ENCODE measurements at regions not wholly inside any gene's neighbourhood (a gene's known extent, or its start where the extent isn't known, plus 50 kb on each side); places are given as distances from the start of the nearest gene placed in this dataset.

DNA sequence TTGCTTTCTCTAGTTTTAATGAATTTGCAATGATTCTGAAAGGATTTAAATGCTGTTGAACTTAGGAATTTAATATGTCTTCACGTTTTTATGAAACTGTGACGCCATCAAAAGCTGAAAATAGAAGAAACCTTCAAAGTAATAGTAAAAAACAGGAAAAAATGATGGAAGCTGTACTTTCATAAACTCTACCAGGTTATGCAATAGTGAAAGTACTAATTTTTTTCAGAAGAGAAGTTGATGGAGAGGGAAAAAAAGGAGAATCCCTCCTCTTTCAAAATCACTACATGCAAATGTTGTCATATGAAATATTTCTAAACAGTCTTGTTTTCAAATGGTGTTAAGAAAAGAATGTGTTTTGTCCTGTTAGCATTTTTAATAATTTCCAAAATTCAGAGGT lies 73.6 kb downstream of the ZNF330 start:
- TF ChIP-seq NFE2L1 (CRISPR knock-in tag; IDR thresholded peaks at IDR 0.05): no peak
- no peak for TF ChIP-seq ZNF219 (CRISPR knock-in tag; IDR thresholded peaks at IDR 0.05; ENCODE audit: borderline replicate concordance)
- no peak for TF ChIP-seq ATF6 (CRISPR knock-in tag; IDR thresholded peaks at IDR 0.05)
- TF ChIP-seq ZNF121 (CRISPR knock-in tag; IDR thresholded peaks at IDR 0.05): no peak
- TF ChIP-seq, protein P1, sequence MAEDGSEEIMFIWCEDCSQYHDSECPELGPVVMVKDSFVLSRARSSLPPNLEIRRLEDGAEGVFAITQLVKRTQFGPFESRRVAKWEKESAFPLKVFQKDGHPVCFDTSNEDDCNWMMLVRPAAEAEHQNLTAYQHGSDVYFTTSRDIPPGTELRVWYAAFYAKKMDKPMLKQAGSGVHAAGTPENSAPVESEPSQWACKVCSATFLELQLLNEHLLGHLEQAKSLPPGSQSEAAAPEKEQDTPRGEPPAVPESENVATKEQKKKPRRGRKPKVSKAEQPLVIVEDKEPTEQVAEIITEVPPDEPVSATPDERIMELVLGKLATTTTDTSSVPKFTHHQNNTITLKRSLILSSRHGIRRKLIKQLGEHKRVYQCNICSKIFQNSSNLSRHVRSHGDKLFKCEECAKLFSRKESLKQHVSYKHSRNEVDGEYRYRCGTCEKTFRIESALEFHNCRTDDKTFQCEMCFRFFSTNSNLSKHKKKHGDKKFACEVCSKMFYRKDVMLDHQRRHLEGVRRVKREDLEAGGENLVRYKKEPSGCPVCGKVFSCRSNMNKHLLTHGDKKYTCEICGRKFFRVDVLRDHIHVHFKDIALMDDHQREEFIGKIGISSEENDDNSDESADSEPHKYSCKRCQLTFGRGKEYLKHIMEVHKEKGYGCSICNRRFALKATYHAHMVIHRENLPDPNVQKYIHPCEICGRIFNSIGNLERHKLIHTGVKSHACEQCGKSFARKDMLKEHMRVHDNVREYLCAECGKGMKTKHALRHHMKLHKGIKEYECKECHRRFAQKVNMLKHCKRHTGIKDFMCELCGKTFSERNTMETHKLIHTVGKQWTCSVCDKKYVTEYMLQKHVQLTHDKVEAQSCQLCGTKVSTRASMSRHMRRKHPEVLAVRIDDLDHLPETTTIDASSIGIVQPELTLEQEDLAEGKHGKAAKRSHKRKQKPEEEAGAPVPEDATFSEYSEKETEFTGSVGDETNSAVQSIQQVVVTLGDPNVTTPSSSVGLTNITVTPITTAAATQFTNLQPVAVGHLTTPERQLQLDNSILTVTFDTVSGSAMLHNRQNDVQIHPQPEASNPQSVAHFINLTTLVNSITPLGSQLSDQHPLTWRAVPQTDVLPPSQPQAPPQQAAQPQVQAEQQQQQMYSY (CRISPR knock-in tag; IDR thresholded peaks at IDR 0.05): no peak
- TF ChIP-seq NR1H2 (CRISPR knock-in tag; IDR thresholded peaks at IDR 0.05): no peak

Data from WTC11 (cell line).